Stimulated activated CD8-positive, alpha-beta memory T cell treated with anti-CD3 and anti-CD28 coated beads, Interleukin-7, amount 100 ng/mL, for 1 hour (primary cell): ENCODE measurements at regions not wholly inside any gene's neighbourhood (a gene's known extent, or its start where the extent isn't known, plus 50 kb on each side); places are given as distances from the start of the nearest gene placed in this dataset.

Experiments
- DNase-seq, 2 donors: peaks; one replicate each; pipeline ENCODE4 v3.0.0-alpha.2; 2020; ENCODE audit warnings: low read depth in 2 of 2

DNA sequence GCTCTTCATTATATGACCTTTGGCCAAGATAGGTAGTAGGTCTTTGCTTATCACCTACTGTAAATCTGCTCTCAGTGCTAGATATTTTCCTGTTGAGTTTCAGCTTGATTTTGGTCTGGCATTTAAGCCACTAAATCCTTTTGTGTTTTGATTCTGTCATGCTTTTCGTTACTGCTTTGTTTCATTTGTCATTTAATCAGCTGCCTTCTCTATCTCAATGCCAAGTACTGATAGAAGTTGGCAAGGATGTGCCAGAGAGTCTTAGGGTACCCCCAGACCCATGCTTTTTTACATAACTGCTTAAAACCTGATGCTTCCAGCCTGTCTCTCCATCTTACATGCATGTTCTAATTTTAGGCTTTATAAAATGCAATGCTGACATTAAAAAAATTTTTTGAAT lies 300.1 kb upstream of the SASH1 start:
- no peak for DNase-seq

GRCh38 chr6:148044261-148044751 lies 298.3 kb upstream of the SASH1 start:
- DNase-seq = no peak

- DNase-seq = no peak
Measured at GRCh38 chr6:148044921-148045320, 297.7 kb upstream of the SASH1 start.

- DNase-seq = no peak
Measured at GRCh38 chr6:148053209-148053608, 289.4 kb upstream of the SASH1 start.

GRCh38 chr6:148053796-148054195 lies 288.8 kb upstream of the SASH1 start:
- no peak for DNase-seq

- no peak for DNase-seq
Measured at GRCh38 chr6:148054219-148054618, 288.4 kb upstream of the SASH1 start.

GRCh38 chr6:148055419-148055818 lies 287.2 kb upstream of the SASH1 start:
- no peak for DNase-seq

DNA sequence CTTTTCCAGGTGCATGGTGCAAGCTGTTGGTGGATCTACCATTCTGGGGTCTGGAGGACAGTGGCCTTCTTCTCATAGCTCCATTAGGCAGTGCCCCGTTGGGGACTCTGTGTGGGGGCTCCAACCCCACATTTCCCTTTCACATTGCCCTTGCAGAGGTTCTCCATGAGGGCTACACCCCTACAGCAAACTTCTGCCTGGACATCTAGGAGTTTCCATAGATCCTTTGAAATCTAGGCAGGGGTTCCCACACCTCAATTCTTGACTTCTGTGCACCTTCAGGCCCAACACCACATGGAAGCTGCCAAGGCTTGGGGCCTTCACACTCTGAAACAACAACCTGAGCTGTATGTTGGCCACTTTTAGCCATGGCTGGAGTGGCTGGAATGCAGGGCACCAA lies 282.8 kb upstream of the SASH1 start:
- DNase-seq = no peak

GRCh38 chr6:148064406-148065134 lies 278.1 kb upstream of the SASH1 start:
- DNase-seq = no peak

GRCh38 chr6:148068437-148069061 lies 274.1 kb upstream of the SASH1 start:
- DNase-seq = no peak

DNA sequence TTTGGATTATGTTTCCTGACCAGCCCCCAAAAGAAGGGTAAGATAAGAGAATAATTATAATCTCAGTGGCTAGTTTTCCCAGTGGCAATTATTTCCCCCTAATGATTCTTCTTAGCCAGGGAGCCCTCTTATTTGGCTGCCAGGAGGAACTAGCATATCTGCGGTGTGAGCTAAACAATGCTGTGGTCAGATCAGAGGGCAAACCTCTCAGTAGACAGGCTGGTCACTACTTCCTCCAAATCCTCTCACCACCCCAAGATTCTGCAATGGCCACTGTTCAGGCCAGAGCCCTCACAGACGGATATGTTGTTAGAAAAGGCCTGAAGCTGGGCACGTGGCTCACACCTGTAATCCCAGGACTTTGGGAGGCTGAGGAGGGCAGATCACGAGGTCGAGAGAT lies 273.4 kb upstream of the SASH1 start:
- DNase-seq = no peak

DNA sequence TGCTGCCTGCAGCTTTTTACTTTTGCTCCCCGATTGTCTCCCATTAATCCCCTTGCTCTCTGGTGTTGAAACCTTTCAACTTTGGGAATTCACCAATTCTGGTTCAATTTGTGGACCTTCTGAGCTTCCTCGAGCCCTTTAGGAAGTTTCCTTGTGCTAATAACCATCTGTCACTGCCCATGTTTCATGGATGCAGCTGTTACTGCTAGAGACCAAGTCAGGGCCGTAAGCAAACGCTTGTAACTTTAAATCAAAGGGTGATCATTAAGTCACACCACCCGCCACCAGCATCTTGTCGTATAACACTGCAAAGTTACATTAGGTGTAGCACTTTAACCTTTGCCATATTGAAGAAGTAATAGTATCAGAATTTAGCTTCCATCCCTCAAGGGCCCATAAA lies 268.3 kb upstream of the SASH1 start:
- no peak for DNase-seq

- DNase-seq = no peak
Measured at GRCh38 chr6:148074738-148075137, 267.9 kb upstream of the SASH1 start.

- DNase-seq = no peak
Measured at GRCh38 chr6:148075352-148075751, 267.3 kb upstream of the SASH1 start.

- no peak for DNase-seq
Measured at GRCh38 chr6:148076051-148076450, 266.6 kb upstream of the SASH1 start.

DNA sequence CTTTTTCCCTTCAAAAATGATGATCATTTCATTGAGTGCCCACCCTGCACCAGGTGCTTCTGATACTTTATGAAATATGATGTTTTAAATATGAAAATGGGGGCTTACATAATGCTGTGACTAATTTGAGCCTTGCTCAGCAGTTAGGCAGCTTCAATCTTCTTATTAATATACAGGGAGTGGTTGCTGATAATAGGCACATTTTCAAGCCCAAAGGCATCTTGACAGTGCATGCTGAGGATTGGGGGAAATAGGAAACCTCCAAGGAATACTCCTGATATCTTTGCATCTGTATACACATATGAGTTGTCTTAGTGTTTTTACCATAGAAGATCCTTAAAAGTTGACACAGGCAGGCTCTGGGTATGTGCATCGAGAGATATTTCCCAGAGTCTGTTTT lies 262.3 kb upstream of the SASH1 start:
- no peak for DNase-seq

GRCh38 chr6:148081076-148081475 lies 261.6 kb upstream of the SASH1 start:
- no peak for DNase-seq

GRCh38 chr6:148082044-148082443 lies 260.6 kb upstream of the SASH1 start:
- DNase-seq = no peak

GRCh38 chr6:148082696-148083095 lies 259.9 kb upstream of the SASH1 start:
- DNase-seq = no peak

DNA sequence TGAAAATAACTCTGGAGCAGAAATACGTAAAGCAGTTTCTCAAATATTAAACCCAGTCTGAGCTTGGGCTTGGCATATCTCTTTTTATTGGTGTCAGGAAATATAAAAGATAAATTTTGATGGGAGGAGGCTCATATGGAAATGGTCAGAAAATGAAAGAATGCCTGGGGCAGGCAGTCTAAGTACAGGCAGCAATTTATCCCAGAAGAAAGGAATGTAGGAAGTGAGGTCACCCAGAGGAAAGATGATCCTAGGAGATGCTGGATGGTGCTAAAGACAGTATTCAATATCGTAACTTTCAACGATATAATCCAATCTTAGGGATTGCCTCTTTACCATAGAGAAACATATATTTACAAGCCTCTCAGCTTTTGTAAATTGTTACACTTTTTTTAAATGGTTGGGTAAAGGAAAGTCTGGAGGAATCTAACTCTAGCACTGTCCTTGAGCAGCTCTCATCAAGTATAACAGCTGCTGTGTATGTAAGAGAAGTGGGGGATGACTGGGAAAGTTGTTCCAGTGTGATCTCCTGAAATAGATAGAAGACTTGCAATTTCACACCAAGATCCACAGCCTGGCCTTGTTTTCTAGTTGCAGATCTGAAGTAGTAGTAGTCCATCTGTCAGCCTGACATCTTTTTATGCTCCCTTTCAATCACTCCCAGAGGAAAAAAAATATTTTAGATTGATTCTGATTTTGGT lies 256.9 kb upstream of the SASH1 start:
- DNase-seq = no peak

GRCh38 chr6:148086386-148086785 lies 256.3 kb upstream of the SASH1 start:
- DNase-seq = no peak

- no peak for DNase-seq
Measured at GRCh38 chr6:148086843-148087242, 255.8 kb upstream of the SASH1 start.

- no peak for DNase-seq
Measured at GRCh38 chr6:148087659-148088058, 255.0 kb upstream of the SASH1 start.
